GM23338 (cell line): ENCODE measurements at regions not wholly inside any gene's neighbourhood (a gene's known extent, or its start where the extent isn't known, plus 50 kb on each side); places are given as distances from the start of the nearest gene placed in this dataset.

Source experiments
- ATAC-seq: fragments of 200-7000 bp; cut with Tn5 transposase; 3 replicates; pipeline ENCODE4 v1.9.1; 2020
- DNase-seq: peaks from one replicate; pipeline ENCODE4 v3.0.0-alpha.2; 2015; ENCODE audit warnings: low spot score
- H2AFZ ChIP-seq: fragments of 200-600 bp; sonication (generic); 2 replicates; pipeline ENCODE4 v1.8.0; 2016; ENCODE audit warnings: antibody characterized with exemption, mild to moderate bottlenecking, moderate library complexity
- H3F3A ChIP-seq: fragments of 200-600 bp; sonication (generic); replicated peaks from 2 replicates; pipeline ENCODE4 v1.8.0; 2017; ENCODE audit warnings: antibody characterized with exemption, mixed run types, low read depth
- H3K27ac ChIP-seq: fragments of 200-600 bp; sonication (generic); 2 replicates; pipeline ENCODE4 v1.6.1; 2016; ENCODE audit warnings: low read depth
- H3K27me3 ChIP-seq: fragments of 200-600 bp; sonication (generic); 2 replicates; pipeline ENCODE4 v1.8.0; 2016; ENCODE audit warnings: mild to moderate bottlenecking, mixed run types, moderate library complexity; ENCODE audit not compliant: insufficient read depth
- H3K36me3 ChIP-seq: fragments of 200-600 bp; sonication (generic); 2 replicates; pipeline ENCODE4 v1.8.0; 2016; ENCODE audit warnings: mild to moderate bottlenecking; ENCODE audit not compliant: insufficient read depth
- H3K4me1 ChIP-seq: fragments of 200-600 bp; sonication (generic); 2 replicates; pipeline ENCODE4 v1.8.0; 2016; ENCODE audit warnings: mild to moderate bottlenecking, moderate library complexity; ENCODE audit not compliant: insufficient read depth
- H3K4me2 ChIP-seq: fragments of 200-600 bp; sonication (generic); 2 replicates; pipeline ENCODE4 v1.7.1; 2017; ENCODE audit warnings: mixed run types
- H3K4me3 ChIP-seq: fragments of 200-600 bp; sonication (generic); 2 replicates; pipeline ENCODE4 v1.6.1; 2016; ENCODE audit warnings: mixed run types
- H3K79me2 ChIP-seq: fragments of 200-600 bp; sonication (generic); replicated peaks from 2 replicates; pipeline ENCODE4 v1.8.0; 2017; ENCODE audit warnings: mild to moderate bottlenecking; ENCODE audit not compliant: insufficient read depth
- H3K9me2 ChIP-seq: fragments of 200-600 bp; sonication (generic); 2 replicates; pipeline ENCODE4 v1.8.0; 2017; ENCODE audit not compliant: insufficient read depth
- H4K20me1 ChIP-seq: fragments of 200-600 bp; sonication (generic); replicated peaks from 2 replicates; pipeline ENCODE4 v1.8.0; 2017; ENCODE audit warnings: mild to moderate bottlenecking; ENCODE audit not compliant: insufficient read depth
- H3K27ac Mint-ChIP-seq: 2 replicates; pipeline ENCODE4 v1.8.0; 2020; ENCODE audit warnings: inconsistent platforms, mild to moderate bottlenecking, moderate library complexity, mixed read lengths
- H3K27me3 Mint-ChIP-seq: 3 replicates; pipeline ENCODE4 v1.8.0; 2022; ENCODE audit warnings: low read depth, mild to moderate bottlenecking, moderate library complexity, mixed read lengths, inconsistent platforms; ENCODE audit not compliant: insufficient read depth, poor library complexity
- H3K36me3 Mint-ChIP-seq: 3 replicates; pipeline ENCODE4 v1.8.0; 2021; ENCODE audit warnings: low read depth, mild to moderate bottlenecking, inconsistent platforms, moderate library complexity, mixed read lengths
- H3K4me1 Mint-ChIP-seq: 3 replicates; pipeline ENCODE4 v1.8.0; 2020; ENCODE audit warnings: mild to moderate bottlenecking, inconsistent platforms, mixed read lengths
- H3K4me3 Mint-ChIP-seq: 3 replicates; pipeline ENCODE4 v1.8.0; 2021; ENCODE audit warnings: moderate library complexity, mild to moderate bottlenecking, inconsistent platforms, mixed read lengths
- H3K9me3 Mint-ChIP-seq: 3 replicates; pipeline ENCODE4 v1.8.0; 2020; ENCODE audit warnings: moderate library complexity, mild to moderate bottlenecking, inconsistent platforms, mixed read lengths
- CTCF ChIP-seq, 2 experiments: fragments of 200-600 bp in 1 of 2; sonication (generic) in 1 of 2; conservative IDR thresholded peaks; 2 replicates each; pipeline versions ENCODE4 v1.5.1 to v1.6.1; 2016 to 2017; ENCODE audit warnings: antibody characterized with exemption in 2 of 2, low read depth in 2 of 2, mild to moderate bottlenecking in 2 of 2, moderate library complexity in 1 of 2
- EZH2 ChIP-seq: fragments of 200-600 bp; sonication (generic); IDR thresholded peaks from one replicate; pipeline ENCODE4 v1.8.0; 2017; ENCODE audit warnings: antibody characterized with exemption, mild to moderate bottlenecking, low read depth; ENCODE audit not compliant: unreplicated experiment
- EZH2phosphoT487 ChIP-seq: fragments of 200-600 bp; sonication (generic); IDR thresholded peaks from one replicate; pipeline ENCODE4 v1.8.1; 2018; ENCODE audit warnings: antibody characterized with exemption; ENCODE audit not compliant: unreplicated experiment
- JUNB ChIP-seq: IDR thresholded peaks from one replicate; pipeline ENCODE4 v1.6.1; 2016; ENCODE audit warnings: antibody characterized with exemption; ENCODE audit not compliant: unreplicated experiment
- NANOG ChIP-seq: IDR thresholded peaks from 2 replicates; pipeline ENCODE4 v1.6.1; 2016; ENCODE audit warnings: antibody characterized with exemption, borderline replicate concordance
- STAT1 ChIP-seq: IDR thresholded peaks from one replicate; pipeline ENCODE4 v1.6.1; 2016; ENCODE audit warnings: antibody characterized with exemption; ENCODE audit not compliant: unreplicated experiment
- ZNF114 ChIP-seq: fragments of 250-450 bp; sonication (Bioruptor Pico); IDR thresholded peaks from 2 replicates; pipeline ENCODE4 v1.5.0; 2020; ENCODE audit warnings: mild to moderate bottlenecking, moderate library complexity
- ZNF331 ChIP-seq: fragments of 250-450 bp; sonication (Bioruptor Pico); IDR thresholded peaks from 2 replicates; pipeline ENCODE4 v1.5.0; 2020; ENCODE audit warnings: low read depth, mild to moderate bottlenecking, moderate library complexity
- ZNF462 ChIP-seq: fragments of 250-450 bp; sonication (Bioruptor Pico); IDR thresholded peaks from 2 replicates; pipeline ENCODE4 v1.5.0; 2020; ENCODE audit warnings: mild to moderate bottlenecking, moderate library complexity
- TF ChIP-seq, protein P1 (sequence below): IDR thresholded peaks from one replicate; pipeline ENCODE4 v1.6.1; 2018; ENCODE audit warnings: antibody characterized with exemption; ENCODE audit not compliant: unreplicated experiment

GRCh38 chr2:234640657-234641056 is 143.8 kb upstream of the ARL4C start:
- H3K27ac ChIP-seq, result no peak overlapping the region
- H3K79me2 ChIP-seq, result no peaks in the 10 kb centered on the region
- H3K4me2 ChIP-seq, result no peak overlapping the region
- Mint-ChIP-seq H3K4me3 (no peak overlapping the region), H3K27me3 (no peaks in the 10 kb centered on the region), H3K4me1 (peaks cover 17% of the 10 kb centered on the region), H3K27ac (no peak overlapping the region), H3K9me3 (peaks cover 63% of the 10 kb centered on the region), H3K36me3 (peaks cover 50% of the 10 kb centered on the region)
- H3K4me1 ChIP-seq, result peaks cover 4% of the 10 kb centered on the region
- no peaks in the 10 kb centered on the region for H3K36me3 ChIP-seq
- DNase-seq (no peak), ATAC-seq (no peak)
- H3K27me3 ChIP-seq, result no peaks in the 10 kb centered on the region
- H3K9me2 ChIP-seq, result peaks cover 10% of the 10 kb centered on the region; the same call in 1 of the 2 replicates
- no peak overlapping the region for H2AFZ ChIP-seq
- H4K20me1 ChIP-seq, result no peaks in the 10 kb centered on the region
- no peak overlapping the region for H3K4me3 ChIP-seq
- H3F3A ChIP-seq, result no peaks in the 10 kb centered on the region
- no peak for TF ChIP-seq ZNF331

GRCh38 chr2:234638966-234639365 is 142.1 kb upstream of the ARL4C start:
- ATAC-seq, result no peak
- Histone ChIP-seq H3K27me3 (no peaks in the 10 kb centered on the region), H4K20me1 (no peaks in the 10 kb centered on the region), H2AFZ (no peak overlapping the region), H3K27ac (no peak overlapping the region), H3K4me2 (no peak overlapping the region), H3K79me2 (no peaks in the 10 kb centered on the region), H3K4me3 (no peak overlapping the region), H3F3A (no peaks in the 10 kb centered on the region), H3K9me2 (peaks cover 10% of the 10 kb centered on the region; the same call in 1 of the 2 replicates), H3K36me3 (no peaks in the 10 kb centered on the region), H3K4me1 (peaks cover 4% of the 10 kb centered on the region)
- TF ChIP-seq EZH2 (no peak), JUNB (no peak), NANOG (no peak), ZNF462 (CRISPR knock-in tag) (no peak), EZH2phosphoT487 (no peak), CTCF (conservative IDR thresholded peaks at IDR 0.05; ENCODE audit: low read depth in 2 of 2) (no peak), ZNF114 (CRISPR knock-in tag) (no peak), STAT1 (no peak)
- TF ChIP-seq, protein P1, sequence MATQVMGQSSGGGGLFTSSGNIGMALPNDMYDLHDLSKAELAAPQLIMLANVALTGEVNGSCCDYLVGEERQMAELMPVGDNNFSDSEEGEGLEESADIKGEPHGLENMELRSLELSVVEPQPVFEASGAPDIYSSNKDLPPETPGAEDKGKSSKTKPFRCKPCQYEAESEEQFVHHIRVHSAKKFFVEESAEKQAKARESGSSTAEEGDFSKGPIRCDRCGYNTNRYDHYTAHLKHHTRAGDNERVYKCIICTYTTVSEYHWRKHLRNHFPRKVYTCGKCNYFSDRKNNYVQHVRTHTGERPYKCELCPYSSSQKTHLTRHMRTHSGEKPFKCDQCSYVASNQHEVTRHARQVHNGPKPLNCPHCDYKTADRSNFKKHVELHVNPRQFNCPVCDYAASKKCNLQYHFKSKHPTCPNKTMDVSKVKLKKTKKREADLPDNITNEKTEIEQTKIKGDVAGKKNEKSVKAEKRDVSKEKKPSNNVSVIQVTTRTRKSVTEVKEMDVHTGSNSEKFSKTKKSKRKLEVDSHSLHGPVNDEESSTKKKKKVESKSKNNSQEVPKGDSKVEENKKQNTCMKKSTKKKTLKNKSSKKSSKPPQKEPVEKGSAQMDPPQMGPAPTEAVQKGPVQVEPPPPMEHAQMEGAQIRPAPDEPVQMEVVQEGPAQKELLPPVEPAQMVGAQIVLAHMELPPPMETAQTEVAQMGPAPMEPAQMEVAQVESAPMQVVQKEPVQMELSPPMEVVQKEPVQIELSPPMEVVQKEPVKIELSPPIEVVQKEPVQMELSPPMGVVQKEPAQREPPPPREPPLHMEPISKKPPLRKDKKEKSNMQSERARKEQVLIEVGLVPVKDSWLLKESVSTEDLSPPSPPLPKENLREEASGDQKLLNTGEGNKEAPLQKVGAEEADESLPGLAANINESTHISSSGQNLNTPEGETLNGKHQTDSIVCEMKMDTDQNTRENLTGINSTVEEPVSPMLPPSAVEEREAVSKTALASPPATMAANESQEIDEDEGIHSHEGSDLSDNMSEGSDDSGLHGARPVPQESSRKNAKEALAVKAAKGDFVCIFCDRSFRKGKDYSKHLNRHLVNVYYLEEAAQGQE, result no peak
- H3K9me3 Mint-ChIP-seq, result peaks cover 56% of the 10 kb centered on the region
- no peak overlapping the region for H3K27ac Mint-ChIP-seq
- no peak overlapping the region for H3K4me3 Mint-ChIP-seq
- H3K4me1 Mint-ChIP-seq, result peaks cover 19% of the 10 kb centered on the region
- DNase-seq, result no peak
- H3K27me3 Mint-ChIP-seq, result no peaks in the 10 kb centered on the region
- H3K36me3 Mint-ChIP-seq, result peaks cover 50% of the 10 kb centered on the region
